Endothelial cell of umbilical vein (primary cell): ENCODE measurements at regions not wholly inside any gene's neighbourhood (a gene's known extent, or its start where the extent isn't known, plus 50 kb on each side); places are given as distances from the start of the nearest gene placed in this dataset.
A peak's percentile ranks its signal among the peaks of the same experiment; 100 is the strongest.

Experiments used
- BruUV-seq: library from RNA; stranded (reverse); fragments of 400-500 nt; replicated peaks from 2 replicates; lab custom pipeline; 2021; lab: Mats Ljungman, UMichigan
- CTCF ChIA-PET: fragments of 300-600, 350-600 bp; sonication (Branson Sonifier 250); formaldehyde crosslinking; loops from one replicate; lab custom pipeline; 2021; ENCODE audit warnings: antibody characterized with exemption, inconsistent platforms; lab: Charles Lee
- POLR2A ChIA-PET: fragments of 300-600, 350-600 bp; sonication (Branson Sonifier 250); formaldehyde crosslinking; loops from one replicate; lab custom pipeline; 2021; ENCODE audit warnings: antibody characterized with exemption, inconsistent platforms; lab: Charles Lee
- DNase-seq: peaks from one replicate; pipeline ENCODE4 v3.0.0-alpha.2; 2011; ENCODE audit warnings: low read depth, low spot score
- FAIRE-seq: peaks from 2 replicates; lab custom pipeline; 2011; peaks lifted over from hg19 to GRCh38; lab: Jason Lieb, UNC
- H2AFZ ChIP-seq: 2 replicates; pipeline ENCODE4 v1.6.0; 2012; ENCODE audit warnings: low read depth, low read length, control low read depth, inconsistent platforms
- H3K27ac ChIP-seq: 2 replicates; pipeline ENCODE4 v1.5.1; 2011; ENCODE audit warnings: low read depth, mild to moderate bottlenecking, control low read depth, low read length, moderate library complexity; ENCODE audit not compliant: insufficient read depth
- H3K27me3 ChIP-seq, 2 experiments: 2 replicates each; pipeline versions ENCODE4 v1.6.0 to v1.6.1; 2011; ENCODE audit warnings: low read length in 2 of 2, mixed read lengths in 1 of 2; ENCODE audit not compliant: control insufficient read depth in 2 of 2, insufficient read depth in 2 of 2
- H3K36me3 ChIP-seq, 2 experiments: 2 replicates in 1 of 2; 3 replicates in 1 of 2; pipeline ENCODE4 v1.5.1; 2011; ENCODE audit warnings: low read length in 2 of 2, mild to moderate bottlenecking in 1 of 2, moderate library complexity in 1 of 2; ENCODE audit not compliant: control insufficient read depth in 2 of 2, insufficient read depth in 2 of 2; ENCODE audit errors: extremely low read depth in 1 of 2
- H3K4me1 ChIP-seq: 3 replicates; pipeline ENCODE4 v1.5.1; 2011; ENCODE audit warnings: mild to moderate bottlenecking, low read length; ENCODE audit not compliant: control insufficient read depth, insufficient read depth; ENCODE audit errors: extremely low read depth
- H3K4me2 ChIP-seq: 2 replicates; pipeline ENCODE4 v1.6.1; 2011; ENCODE audit warnings: low read length, control low read depth, mixed read lengths; ENCODE audit not compliant: insufficient read depth
- H3K4me3 ChIP-seq, 3 experiments: fragments of 200-600 bp in 1 of 3; sonication (generic), shearing (Covaris generic) in 1 of 3; replicated peaks in 1 of 3; 2 replicates each; pipeline ENCODE4 v1.5.1; 2011 to 2016; ENCODE audit warnings: control low read depth in 3 of 3, low read length in 3 of 3, mild to moderate bottlenecking in 2 of 3, inconsistent platforms in 1 of 3, low read depth in 1 of 3, moderate library complexity in 1 of 3; ENCODE audit not compliant: insufficient read depth in 1 of 3
- H3K79me2 ChIP-seq: 2 replicates; pipeline ENCODE4 v1.6.0; 2012; ENCODE audit warnings: low read length, inconsistent platforms; ENCODE audit not compliant: control insufficient read depth, insufficient read depth
- H3K9ac ChIP-seq: replicated peaks from 2 replicates; pipeline ENCODE3; 2011; ENCODE audit warnings: low read length, control low read depth; ENCODE audit not compliant: insufficient read depth; ENCODE audit errors: extremely low read depth
- H3K9me1 ChIP-seq: replicated peaks from 3 replicates; pipeline ENCODE4 v1.6.0; 2011; ENCODE audit warnings: mild to moderate bottlenecking, low read length; ENCODE audit not compliant: control insufficient read depth, insufficient read depth; ENCODE audit errors: extremely low read depth
- H3K9me3 ChIP-seq: replicated peaks from 2 replicates; pipeline ENCODE4 v1.5.1; 2012; ENCODE audit warnings: low read length, inconsistent platforms; ENCODE audit not compliant: control insufficient read depth, insufficient read depth
- H4K20me1 ChIP-seq: replicated peaks from 2 replicates; pipeline ENCODE3; 2011; ENCODE audit warnings: mild to moderate bottlenecking, low read length; ENCODE audit not compliant: control insufficient read depth, insufficient read depth; ENCODE audit errors: extremely low read depth
- CTCF ChIP-seq, 2 donors: IDR thresholded peaks; 1 replicate in 1 of 2; 2 replicates in 1 of 2; pipeline ENCODE4 v1.5.1; 2011; ENCODE audit warnings: low read length in 2 of 2, mild to moderate bottlenecking in 2 of 2, moderate library complexity in 2 of 2, control low read depth in 1 of 2, inconsistent platforms in 1 of 2, low read depth in 1 of 2; ENCODE audit not compliant: insufficient read depth in 1 of 2; ENCODE audit errors: extremely low read depth in 1 of 2
- EZH2 ChIP-seq: IDR thresholded peaks from 2 replicates; pipeline ENCODE4 v1.6.1; 2012; ENCODE audit warnings: borderline replicate concordance, low read depth, mild to moderate bottlenecking, moderate library complexity, low read length, inconsistent platforms; ENCODE audit not compliant: severe bottlenecking
- FOS ChIP-seq: IDR thresholded peaks from 2 replicates; pipeline ENCODE4 v1.6.1; 2011; ENCODE audit warnings: mild to moderate bottlenecking, low read length, moderate library complexity, borderline replicate concordance; ENCODE audit not compliant: insufficient read depth
- GATA2 ChIP-seq: IDR thresholded peaks from 2 replicates; pipeline ENCODE4 v1.7.0; 2011; ENCODE audit warnings: low read depth, mild to moderate bottlenecking, moderate library complexity, mixed read lengths, low read length; ENCODE audit not compliant: insufficient read length, insufficient read depth
- JUN ChIP-seq: IDR thresholded peaks from 2 replicates; pipeline ENCODE4 v1.6.1; 2011; ENCODE audit warnings: borderline replicate concordance, low read depth; ENCODE audit not compliant: insufficient read length, insufficient read depth
- MAX ChIP-seq: IDR thresholded peaks from 2 replicates; pipeline ENCODE4 v1.6.1; 2011; ENCODE audit not compliant: insufficient read depth, insufficient read length
- MYC ChIP-seq: IDR thresholded peaks from one replicate; pipeline ENCODE4 v1.6.1; 2011; ENCODE audit warnings: mild to moderate bottlenecking, low read depth, low read length
- POLR2A ChIP-seq: IDR thresholded peaks from 2 replicates; pipeline ENCODE4 v1.6.1; 2012; ENCODE audit warnings: low read depth, mild to moderate bottlenecking, control low read depth, low read length
- POLR2AphosphoS5 ChIP-seq: IDR thresholded peaks from 2 replicates; pipeline ENCODE4 v1.6.1; 2012; ENCODE audit warnings: low read depth, mild to moderate bottlenecking, control low read depth, low read length, moderate library complexity; ENCODE audit not compliant: insufficient read depth
- dilution Hi-C: fragments of 300-500 bp; cut with MboI; formaldehyde crosslinking; loops from one replicate; pipeline ENCODE4 v1.15.0; 2019; ENCODE audit warnings: low sequenced_read_pairs; ENCODE audit not compliant: extremely low pct_ligation_motif_present
- intact Hi-C: fragments of 100-400 bp; cut with micrococcal nuclease; formaldehyde crosslinking; loops from one replicate; pipeline ENCODE4 v1.10.0; 2022

- TF ChIP-seq CTCF (IDR thresholded peaks at IDR 0.05; ENCODE audit: extremely low read depth in 1 of 2, insufficient read depth in 1 of 2, low read depth in 1 of 2, low read length in 2 of 2), result no peak
- H3K4me3 ChIP-seq, result no peak overlapping the region
- H2AFZ ChIP-seq, result no peak overlapping the region
- intact Hi-C loops (no loop called here), dilution Hi-C loops (no loop called here)
- no peaks in the 10 kb centered on the region for H3K4me1 ChIP-seq
- no peaks in the 10 kb centered on the region for H3K27me3 ChIP-seq
- H3K36me3 ChIP-seq, result no peaks in the 10 kb centered on the region
- H3K9me3 ChIP-seq, result no peaks in the 10 kb centered on the region
- no peaks in the 10 kb centered on the region for H4K20me1 ChIP-seq
- CTCF ChIA-PET, result no interaction called here
- H3K9ac ChIP-seq, result no peak overlapping the region
- H3K27ac ChIP-seq, result no peak overlapping the region
- POLR2A ChIA-PET, result no interaction called here
- no TSS peak for BruUV-seq
- no peak overlapping the region for H3K4me2 ChIP-seq
- H3K79me2 ChIP-seq, result no peaks in the 10 kb centered on the region
- peak; percentile 44 for FAIRE-seq
- H3K9me1 ChIP-seq, result no peaks in the 10 kb centered on the region
- DNase-seq, result no peak
These were observed 70.8 kb upstream of the BOD1L1 start for GRCh38 chr4:13698296-13698695.

DNA sequence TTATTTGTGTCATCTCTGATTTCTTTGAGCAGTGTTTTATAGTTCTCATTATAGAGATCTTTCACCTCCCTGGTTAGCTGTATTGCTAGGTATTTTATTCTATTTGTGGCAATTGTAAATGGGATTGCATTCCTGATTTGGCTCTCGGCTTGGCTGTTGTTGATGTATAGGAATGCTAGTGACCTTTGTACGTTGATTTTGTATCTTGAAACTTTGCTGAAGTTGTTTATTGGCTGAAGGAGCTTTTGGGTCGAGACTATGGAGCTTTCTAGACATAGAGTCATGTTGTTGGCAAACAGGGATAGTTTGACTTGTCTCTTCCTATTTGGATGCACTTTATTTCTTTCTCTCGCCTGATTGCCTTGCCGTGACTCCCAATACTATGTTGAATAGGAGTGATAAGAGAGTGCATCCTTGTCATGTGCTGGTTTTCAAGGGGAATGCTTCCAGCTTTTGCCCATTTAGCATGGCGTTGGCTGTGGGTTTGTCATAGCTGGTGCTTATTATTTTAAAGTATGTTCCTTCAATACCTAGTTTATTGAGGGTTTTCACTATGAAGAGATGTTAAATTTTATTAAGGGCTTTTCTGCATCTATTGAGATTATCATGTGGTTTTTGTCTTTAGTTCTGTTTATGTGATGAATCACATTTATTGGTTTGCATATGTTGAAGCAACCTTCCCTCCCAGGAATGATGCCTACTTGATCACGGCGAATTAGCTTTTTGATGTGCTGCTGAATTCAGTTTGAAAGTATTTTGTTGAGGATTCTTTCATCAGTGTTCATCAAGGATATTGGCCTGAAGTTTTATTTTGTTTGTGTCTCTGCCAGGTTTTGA, 72.7 kb upstream of the BOD1L1 start:
- no peak overlapping the region for H3K9ac ChIP-seq
- no peaks in the 10 kb centered on the region for H3K36me3 ChIP-seq
- H3K4me3 ChIP-seq, result no peak overlapping the region
- H3K27ac ChIP-seq, result no peak overlapping the region
- ChIA-PET POLR2A (no interaction called here), CTCF (interaction anchor here (0.6 kb wide), 1 partner anchor 519 kb away, joined by 3 read pairs; no protein-coding TSS in a partner anchor)
- H2AFZ ChIP-seq, result no peak overlapping the region
- H3K4me2 ChIP-seq, result no peak overlapping the region
- no peaks in the 10 kb centered on the region for H3K4me1 ChIP-seq
- no peaks in the 10 kb centered on the region for H3K79me2 ChIP-seq
- BruUV-seq, result no TSS peak
- DNase-seq, result no peak
- no peaks in the 10 kb centered on the region for H3K9me3 ChIP-seq
- H3K27me3 ChIP-seq, result no peaks in the 10 kb centered on the region
- no peaks in the 10 kb centered on the region for H4K20me1 ChIP-seq
- no peak for TF ChIP-seq GATA2
- no peak for TF ChIP-seq CTCF (IDR thresholded peaks at IDR 0.05; ENCODE audit: extremely low read depth in 1 of 2, insufficient read depth in 1 of 2, low read depth in 1 of 2, low read length in 2 of 2)
- TF ChIP-seq MAX, result no peak
- no peak for TF ChIP-seq JUN
- TF ChIP-seq FOS, result no peak
- TF ChIP-seq POLR2AphosphoS5, result no peak
- TF ChIP-seq EZH2, result no peak
- TF ChIP-seq MYC, result no peak
- TF ChIP-seq POLR2A, result no peak
- intact Hi-C loops (no loop called here), dilution Hi-C loops (no loop called here)
- no peaks in the 10 kb centered on the region for H3K9me1 ChIP-seq
- FAIRE-seq, result no peak
